GM12875 (cell line): ENCODE measurements at regions not wholly inside any gene's neighbourhood (a gene's known extent, or its start where the extent isn't known, plus 50 kb on each side); places are given as distances from the start of the nearest gene placed in this dataset.

Experiments
- H3K4me3 ChIP-seq: one replicate; pipeline ENCODE4 v1.5.1; 2011; ENCODE audit warnings: low read depth, low read length, control low read depth
- CTCF ChIP-seq: IDR thresholded peaks from 2 replicates; pipeline ENCODE4 v1.5.1; 2011; ENCODE audit warnings: low read depth, mild to moderate bottlenecking, control low read depth, inconsistent platforms, low read length, moderate library complexity, borderline replicate concordance; ENCODE audit not compliant: insufficient read depth

- TF ChIP-seq CTCF = no peak
Measured at GRCh38 chr7:25322473-25322872, 94.2 kb upstream of the NPVF start.

GRCh38 chr7:25325186-25325757, 97.0 kb upstream of the NPVF start:
- H3K4me3 ChIP-seq = no peak overlapping the region
- no peak for TF ChIP-seq CTCF

More at GRCh38 chr7:25322473-25322872, 94.2 kb upstream of the NPVF start:
- no peak overlapping the region for H3K4me3 ChIP-seq

GRCh38 chr7:25326501-25327156, 98.3 kb upstream of the NPVF start:
- H3K4me3 ChIP-seq = no peak overlapping the region
- no peak for TF ChIP-seq CTCF

GRCh38 chr7:25329815-25330214, 101.5 kb upstream of the NPVF start:
- TF ChIP-seq CTCF = no peak
- no peak overlapping the region for H3K4me3 ChIP-seq

- no peak for TF ChIP-seq CTCF
- no peak overlapping the region for H3K4me3 ChIP-seq
Measured at GRCh38 chr7:25333296-25333928, 105.1 kb upstream of the NPVF start.

GRCh38 chr7:25347360-25348066, 119.2 kb upstream of the NPVF start:
- H3K4me3 ChIP-seq = no peak overlapping the region
- TF ChIP-seq CTCF = no peak
